GM19239 (cell line): ENCODE measurements at regions not wholly inside any gene's neighbourhood (a gene's known extent, or its start where the extent isn't known, plus 50 kb on each side); places are given as distances from the start of the nearest gene placed in this dataset.

ENCODE experiments used
- DNase-seq: peaks from one replicate; pipeline ENCODE4 v3.0.0; 2011; ENCODE audit warnings: low spot score; ENCODE audit not compliant: insufficient read length
- FAIRE-seq: peaks from 2 replicates; lab custom pipeline; 2011; peaks lifted over from hg19 to GRCh38; lab: Jason Lieb, UNC

DNA sequence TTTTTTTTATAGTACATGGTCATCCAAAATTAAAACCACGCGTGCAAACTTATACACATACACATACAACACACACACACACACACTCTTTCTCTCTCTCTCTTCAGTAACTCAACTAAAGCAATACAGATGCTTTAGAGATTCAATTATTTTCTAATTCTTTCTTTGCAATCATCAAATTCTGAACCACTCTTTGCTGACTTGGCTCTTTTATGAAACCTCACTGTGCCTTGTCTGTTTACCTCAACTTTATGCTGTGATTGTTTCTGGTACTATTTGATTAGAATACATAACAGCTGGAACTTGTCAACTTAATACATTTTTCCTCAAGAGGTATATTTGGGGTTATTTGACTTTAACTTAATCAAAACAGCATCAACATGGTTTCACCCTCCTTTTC, 1309.7 kb downstream of the ROBO2 start:
- no peak for FAIRE-seq
- DNase-seq = no peak

DNA sequence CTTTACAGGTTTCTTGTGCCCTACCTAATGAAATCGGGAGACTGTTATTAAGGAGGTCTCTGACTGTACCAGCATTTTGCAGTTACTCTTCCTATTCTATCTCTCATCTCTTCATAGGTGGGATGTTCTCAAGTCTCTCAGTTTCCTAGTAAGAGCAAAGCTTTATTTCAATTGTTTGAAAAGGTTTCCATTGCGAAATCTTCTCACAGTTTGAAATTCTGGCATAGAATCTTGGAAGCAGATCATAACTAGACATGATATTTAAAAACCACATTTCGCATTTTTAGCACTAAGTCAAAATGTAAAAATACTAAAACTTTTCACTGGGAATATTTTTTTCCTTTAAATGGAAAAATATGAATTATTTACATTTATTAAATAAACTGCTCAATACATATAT, 1311.4 kb downstream of the ROBO2 start:
- no peak for DNase-seq
- no peak for FAIRE-seq

DNA sequence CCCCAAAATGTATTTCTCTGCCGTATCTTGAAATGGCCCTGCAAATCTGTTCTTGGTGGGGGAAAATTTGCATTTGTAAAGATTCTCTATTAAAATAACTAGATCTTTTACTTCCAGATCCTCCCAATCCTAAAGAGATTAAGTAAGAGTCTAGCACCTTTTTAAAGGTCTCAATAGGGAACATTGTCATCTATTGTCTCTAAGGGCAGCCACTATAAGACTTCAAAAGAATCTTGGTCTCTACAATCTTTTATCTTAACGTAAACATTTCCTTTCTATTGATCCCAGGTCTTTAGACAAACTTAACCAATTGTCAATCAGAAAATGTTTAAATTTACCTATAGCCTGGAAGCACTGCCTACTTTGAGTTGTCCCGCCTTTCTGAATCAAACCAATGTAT, 1313.3 kb downstream of the ROBO2 start:
- FAIRE-seq (no peak), DNase-seq (no peak)

DNA sequence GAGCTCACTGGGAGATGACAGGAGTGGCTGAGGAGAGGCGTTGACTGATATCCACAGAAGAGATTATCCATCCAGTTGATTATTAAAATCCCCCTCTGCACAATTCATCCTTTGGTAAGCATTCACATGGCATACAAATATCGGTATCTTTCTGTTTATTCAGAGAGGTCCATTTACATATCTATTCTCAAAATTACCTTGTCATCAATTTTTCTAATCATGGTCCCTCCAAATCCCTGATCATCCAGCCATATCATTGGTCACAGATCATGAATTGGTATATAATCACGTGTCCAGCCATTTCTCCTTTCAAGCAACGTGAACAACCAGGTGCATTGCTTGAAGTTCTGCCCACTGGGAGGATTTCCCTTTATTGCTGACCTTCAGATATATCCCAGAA, 1321.0 kb downstream of the ROBO2 start:
- no peak for DNase-seq
- no peak for FAIRE-seq

DNA sequence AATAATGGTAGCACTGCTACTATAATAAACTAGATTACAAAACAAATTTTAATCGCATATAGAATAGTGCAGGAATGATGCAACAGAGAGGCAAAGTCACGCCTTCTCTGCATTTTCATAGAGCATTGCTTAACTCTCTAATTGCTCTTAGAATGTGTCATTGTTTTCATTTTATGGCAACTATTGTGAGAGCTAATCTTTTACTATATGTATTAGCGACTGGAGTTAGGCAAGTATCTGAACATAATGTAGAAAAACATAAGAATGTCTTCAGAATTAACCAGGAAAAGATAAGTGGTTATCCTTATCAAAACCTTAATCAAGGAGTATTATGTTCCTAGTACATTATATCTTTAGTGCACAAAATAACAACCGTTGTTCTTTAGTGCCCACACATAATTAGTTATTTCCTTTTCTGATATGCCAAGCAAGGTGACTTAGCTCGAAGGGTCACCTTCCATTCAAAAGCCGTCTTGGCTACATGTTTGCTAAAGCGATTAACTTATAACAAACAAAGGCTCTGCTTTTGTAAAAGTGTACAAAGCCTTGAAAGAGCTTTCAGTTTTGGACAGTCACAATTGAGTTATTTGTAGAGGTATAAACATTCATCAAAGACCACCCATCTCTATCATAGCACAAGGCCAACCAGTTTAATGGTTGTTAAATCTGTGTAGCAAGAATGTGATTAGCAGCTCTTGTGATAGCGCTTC, 1328.9 kb downstream of the ROBO2 start:
- no peak for FAIRE-seq

DNA sequence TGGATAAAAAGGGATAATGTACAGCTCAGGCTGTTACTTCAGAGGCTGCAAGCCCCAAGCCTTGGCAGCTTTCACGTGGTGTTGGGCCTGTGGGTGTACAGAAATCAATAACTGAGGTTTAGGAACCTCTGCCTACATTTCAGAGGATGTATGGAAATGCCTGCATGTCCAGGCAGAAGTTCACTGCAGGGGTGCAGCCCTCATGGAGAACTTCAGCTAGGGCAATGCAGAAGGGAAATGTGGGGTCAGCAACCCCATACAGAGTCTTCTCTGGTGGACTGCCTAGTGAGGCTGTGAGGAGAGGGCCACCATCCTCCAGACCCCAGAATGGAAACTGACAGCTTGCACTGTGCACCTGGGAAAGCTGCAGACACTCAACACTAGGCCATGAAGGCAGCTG, 1350.3 kb downstream of the ROBO2 start:
- FAIRE-seq (no peak), DNase-seq (no peak)

More for the DNA sequence above, 1328.9 kb downstream of the ROBO2 start:
- no peak for DNase-seq

DNA sequence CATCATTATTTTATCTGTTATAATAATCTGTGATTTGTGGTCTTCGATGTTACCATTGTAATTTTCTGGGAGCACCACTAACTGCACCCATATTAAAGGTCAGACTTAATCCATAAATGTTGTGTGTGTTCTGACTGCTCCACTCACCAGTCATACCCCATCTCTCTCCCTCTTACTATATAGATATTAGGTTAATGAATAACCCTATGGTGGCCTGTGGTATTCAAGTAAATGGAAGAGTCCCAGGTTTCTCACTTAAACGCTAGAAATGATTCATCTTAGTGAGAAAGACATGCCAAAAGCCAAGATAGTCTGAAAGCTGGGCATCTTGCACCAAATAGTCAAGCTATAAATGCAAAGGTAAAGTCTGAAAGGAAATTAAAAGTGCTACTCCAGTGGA, 1358.5 kb downstream of the ROBO2 start:
- no peak for FAIRE-seq
- no peak for DNase-seq

DNA sequence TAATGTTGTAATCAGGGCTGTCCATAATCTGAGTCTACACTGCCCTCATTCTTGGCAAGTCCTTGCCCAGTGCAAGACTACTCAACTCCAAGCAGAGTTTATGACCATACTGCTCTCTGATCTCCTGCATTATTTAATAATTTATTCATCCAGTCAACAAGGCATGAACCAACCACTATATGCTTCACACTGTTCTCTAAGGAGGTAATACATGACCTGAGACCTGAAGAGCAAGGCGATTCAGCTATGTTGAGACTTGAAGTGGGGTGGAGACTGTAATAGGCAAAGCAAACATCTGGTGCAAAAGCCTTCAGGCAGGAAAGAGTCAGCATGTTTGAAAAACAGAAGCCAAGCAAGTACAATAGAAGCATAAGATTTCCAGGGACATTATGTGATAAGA, 1362.8 kb downstream of the ROBO2 start:
- DNase-seq = no peak
- FAIRE-seq = no peak

DNA sequence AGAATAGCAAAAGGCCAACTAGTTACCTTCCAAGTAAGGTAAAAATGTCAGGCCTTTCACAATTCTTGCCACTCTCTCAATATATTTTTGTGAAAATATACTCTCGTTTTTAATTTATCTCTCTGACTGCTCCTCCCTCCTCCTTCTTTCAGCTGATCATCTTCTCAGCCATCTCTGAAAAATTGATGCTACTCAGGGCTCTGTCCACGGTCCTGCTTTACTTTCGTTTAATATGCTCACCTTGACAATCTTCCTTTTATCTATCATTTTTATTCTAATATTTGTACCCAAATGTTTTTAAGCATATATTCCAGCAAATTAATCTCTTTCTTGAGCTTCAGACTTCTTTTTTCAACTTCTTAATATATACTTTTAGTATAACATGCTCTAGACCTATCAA, 1362.1 kb downstream of the ROBO1 start:
- no peak for FAIRE-seq

DNA sequence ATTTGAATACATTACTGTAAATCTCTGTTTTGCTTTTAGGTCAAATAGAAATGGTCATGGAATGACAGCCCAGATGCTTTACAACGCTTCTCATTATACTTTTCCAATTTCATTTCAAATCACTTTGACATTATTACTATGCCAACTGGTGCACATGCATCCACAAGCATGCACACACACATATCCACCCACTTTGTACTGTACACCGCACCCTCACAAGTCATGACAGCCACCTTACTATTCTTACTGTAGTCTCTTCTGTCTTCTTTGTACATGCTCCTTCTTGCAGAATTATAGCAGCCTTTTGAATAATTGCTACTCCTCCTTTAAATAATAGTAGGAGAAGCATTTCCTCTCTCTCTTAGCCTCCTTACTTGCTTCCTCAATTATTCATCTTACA, 1361.4 kb downstream of the ROBO1 start:
- FAIRE-seq (no peak), DNase-seq (no peak)

More for the DNA sequence above, 1362.1 kb downstream of the ROBO1 start:
- DNase-seq = no peak

DNA sequence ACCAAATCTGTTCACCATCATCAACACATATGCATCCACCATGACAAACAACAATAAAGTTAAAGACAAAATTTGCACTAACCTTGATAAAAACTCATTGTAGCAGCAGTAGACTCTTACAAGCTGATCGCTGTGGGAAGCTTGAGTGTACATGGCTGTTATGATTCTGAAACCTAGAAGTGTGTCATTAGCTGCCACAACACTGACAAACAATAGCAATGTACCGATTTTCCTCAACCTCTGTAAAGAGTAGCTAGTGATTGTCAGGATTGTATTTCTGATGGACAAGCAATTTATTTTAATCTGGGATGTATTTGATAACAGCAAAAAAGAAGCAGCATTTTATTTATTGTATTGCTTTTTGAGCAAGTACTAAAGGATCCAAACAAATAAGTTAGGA, 1357.7 kb downstream of the ROBO1 start:
- FAIRE-seq (no peak), DNase-seq (no peak)

DNA sequence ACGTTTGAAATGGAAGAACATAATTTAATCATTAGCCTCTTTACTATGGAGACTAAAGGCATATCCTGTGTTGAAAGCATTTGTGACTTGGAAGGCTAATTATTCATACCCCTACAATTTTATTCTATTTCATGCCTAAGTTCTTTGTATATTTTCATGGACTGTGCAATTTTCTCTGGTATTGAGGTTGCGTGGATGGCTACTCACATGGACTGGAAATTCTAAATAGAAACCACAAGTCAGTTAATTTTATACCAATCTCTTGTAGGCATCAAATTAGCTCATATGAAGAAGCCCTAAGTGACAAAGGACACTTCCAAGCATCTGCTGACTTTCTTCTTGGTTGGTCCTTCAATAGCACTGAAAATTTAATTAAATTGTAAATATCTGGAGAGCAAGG, 1353.5 kb downstream of the ROBO1 start:
- DNase-seq = no peak
- no peak for FAIRE-seq

DNA sequence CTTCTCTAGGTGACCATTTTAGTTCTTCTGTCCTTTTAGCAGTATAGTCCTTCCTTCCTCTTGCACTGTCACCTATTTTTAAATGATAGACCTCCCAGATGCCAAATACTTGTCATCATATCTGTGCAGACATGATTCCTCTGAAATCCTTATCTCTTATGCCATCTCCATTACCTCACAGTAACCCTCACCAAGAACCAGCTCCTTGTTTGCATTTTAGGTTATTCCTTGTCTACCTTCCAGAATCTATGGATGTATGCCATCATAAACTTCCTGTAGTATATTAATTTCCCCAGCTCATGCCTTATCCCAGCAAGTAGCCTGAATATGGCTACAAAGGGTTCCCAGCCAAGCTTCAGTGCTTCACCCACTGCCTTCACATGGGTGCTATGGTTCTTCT, 1347.2 kb downstream of the ROBO1 start:
- no peak for DNase-seq
- FAIRE-seq = no peak

DNA sequence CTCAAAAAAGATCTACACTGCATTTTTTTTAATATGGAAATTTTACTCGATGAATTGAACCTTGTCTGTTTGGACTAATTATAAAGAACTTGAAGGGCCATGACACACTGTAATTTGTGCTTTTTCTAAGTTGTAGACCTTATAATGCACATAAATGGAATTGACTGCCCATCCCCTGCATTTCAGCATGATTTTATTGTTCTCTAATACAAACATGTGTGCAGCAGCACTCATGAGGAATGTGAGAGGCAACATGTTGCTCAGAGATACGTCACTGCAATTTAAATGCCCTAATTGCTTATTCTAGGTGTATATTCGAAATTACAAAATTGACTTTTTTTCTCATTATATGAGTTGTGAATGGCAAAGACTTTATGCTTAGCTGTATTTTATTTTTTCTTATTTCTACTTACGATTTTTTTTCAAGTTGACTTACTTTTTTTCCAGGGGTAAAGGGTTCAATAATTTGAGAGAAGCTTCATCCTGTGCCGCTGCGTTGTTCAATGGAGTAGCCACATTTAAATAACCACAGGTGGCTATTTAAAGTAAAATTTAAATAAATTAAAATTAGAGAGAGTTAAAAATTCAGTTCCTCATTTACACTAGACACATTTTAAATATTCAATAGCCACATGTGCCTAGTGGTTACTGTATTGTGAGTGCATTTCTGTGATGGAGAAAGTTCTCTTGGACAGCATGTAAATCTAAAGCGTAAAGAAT, 1346.4 kb downstream of the ROBO1 start:
- no peak for DNase-seq
- FAIRE-seq = no peak

DNA sequence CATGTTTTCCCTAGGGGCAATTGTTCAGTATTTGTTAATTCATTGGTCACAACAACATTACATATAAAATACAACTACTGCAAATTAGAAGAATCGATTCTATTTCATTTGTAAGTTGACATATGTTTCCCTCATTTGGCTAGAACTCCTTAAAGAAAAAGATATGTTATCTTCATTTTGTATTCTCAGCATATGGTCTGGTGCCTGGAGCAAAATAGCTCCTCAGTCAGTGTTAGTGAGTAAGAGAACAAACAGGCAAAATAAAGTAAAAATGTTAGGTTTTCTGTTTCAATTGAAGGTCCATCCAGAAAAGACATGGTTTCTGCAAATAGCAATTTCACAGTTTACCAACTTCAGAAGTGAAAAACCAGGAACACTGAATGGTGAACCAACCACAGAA, 1343.1 kb downstream of the ROBO1 start:
- DNase-seq (no peak), FAIRE-seq (no peak)

DNA sequence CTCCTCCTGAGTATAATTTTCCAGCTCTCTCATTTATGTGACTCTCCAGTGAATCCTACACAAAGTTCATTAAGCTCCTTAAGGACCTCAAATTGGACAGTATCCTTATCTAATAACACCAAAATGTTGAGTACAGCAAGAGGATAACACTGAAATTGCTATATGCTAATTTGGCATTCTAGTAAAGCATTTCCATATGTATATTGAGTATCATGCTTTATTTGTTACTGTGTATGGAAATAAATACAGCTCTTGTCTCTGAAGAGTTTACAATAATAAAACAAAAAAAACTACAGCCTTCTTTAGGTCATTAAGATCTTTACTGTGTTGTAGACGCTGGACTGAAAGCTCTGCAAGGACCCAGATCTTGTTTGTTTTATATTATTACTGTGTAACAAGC, 1341.3 kb downstream of the ROBO1 start:
- no peak for DNase-seq
- no peak for FAIRE-seq

DNA sequence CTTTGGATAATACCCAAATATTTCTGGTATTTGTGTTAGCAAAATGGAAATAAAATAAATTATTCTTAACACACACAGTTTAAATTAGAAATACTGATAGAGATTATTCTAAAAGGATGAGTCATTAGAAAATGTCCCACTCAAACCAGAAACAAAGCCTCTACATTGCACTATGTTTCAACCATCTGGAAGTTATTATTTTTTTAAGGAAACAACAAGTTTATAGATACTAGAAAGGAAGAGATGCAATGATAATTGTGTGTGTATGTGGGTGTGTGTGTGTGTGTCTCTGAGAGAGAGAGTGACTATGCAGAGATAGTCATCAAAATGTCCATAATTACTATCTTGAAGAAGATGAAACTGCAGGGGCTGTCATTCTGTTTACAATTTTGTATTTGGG, 1340.5 kb downstream of the ROBO1 start:
- FAIRE-seq = no peak

DNA sequence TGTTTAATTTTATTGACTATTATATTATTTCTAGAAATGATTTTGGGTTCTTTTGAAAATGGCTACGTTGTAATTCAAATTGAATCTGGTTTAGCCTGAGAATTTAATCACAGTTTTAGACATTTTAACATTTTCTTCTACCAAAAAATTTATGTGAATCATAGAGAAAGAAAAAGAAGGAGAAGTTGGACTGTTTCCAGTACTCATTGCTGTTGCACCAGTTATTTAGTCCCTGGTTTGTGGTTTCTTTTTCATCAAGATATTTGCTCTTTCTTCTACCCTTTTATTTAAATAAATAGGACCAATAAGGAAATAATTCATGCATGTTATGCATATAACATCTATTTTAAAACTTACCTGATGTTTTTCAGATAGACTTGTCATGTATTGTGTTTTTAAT, 1337.1 kb downstream of the ROBO1 start:
- DNase-seq (no peak), FAIRE-seq (no peak)

More for the DNA sequence above, 1340.5 kb downstream of the ROBO1 start:
- DNase-seq = no peak

DNA sequence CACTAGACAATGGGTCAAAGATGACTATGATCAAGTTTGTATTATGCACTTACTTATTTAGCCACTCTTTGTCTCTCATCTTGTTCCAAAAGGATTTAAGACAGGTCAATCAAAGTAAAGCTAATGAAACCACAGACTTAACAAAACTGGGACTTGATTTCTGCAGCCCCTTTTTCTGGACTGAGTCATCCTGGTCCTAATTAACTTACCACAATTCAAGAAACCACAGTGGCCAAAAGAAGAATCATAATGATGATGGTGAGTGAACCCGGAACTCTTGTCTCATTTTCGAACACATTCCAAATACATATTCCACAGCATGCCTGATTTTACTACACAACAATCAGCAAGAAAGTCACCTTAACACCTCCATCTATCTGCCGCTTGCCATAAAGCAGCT, 1333.0 kb downstream of the ROBO1 start:
- no peak for FAIRE-seq
- DNase-seq = no peak

DNA sequence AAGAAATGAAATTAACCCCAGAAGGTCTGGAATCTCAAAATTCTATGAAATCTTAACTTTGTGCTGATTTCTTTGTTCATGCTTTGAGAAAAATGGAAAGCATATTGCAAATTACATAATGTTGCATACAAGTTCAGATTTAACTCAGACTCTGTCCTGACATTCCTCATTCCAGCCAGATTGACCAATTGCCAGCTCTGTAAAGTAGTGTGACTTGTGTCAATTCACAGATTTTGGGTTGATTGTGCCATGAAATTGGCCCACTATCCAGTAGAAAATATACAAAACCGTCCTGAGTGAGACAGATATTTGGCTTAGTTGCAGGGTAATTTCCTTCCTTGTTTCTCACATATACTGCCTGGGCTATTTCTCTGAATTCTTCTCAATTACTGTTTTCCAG, 1312.6 kb downstream of the ROBO1 start:
- no peak for FAIRE-seq
- DNase-seq = no peak

DNA sequence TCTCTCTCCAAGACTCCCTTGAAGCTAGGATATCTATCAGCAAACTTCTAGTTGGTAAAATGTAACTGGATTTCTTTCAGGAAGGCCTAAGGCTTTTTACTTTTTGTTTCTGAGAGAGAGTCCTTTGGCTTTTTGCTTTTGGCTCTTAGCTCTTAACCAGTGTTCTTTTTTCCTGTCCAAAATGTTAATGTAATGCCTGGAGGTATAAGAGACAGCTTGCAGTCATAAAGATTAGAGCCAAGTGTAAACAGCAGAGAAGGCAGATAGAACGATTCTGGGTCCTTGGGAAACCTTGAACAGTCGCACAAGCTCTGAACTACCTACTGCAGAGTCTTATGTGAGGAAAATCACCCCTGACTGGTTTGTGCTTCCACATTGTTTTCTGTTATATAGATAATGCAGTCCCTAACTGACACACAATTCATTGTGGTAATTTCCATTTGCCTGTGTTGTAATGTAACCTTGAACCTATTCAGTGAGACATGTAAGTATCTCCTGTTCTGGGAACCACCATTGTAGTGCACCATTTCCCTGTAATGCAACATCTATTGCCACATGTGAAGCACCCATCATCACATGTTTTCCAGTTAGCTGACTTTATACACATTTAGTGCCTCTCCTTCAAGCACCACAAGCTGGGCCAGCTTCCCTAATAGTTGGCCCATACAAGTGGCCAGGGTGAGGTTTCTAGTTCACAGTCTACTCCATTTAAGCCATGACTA, 1311.9 kb downstream of the ROBO1 start:
- DNase-seq (no peak), FAIRE-seq (no peak)
